SK-N-SH treated with all-trans-retinoic acid at 6 μM for 48 hours (cell line): ENCODE measurements at regions not wholly inside any gene's neighbourhood (a gene's known extent, or its start where the extent isn't known, plus 50 kb on each side); places are given as distances from the start of the nearest gene placed in this dataset.

ENCODE experiments used
- ATAC-seq: fragments of 200-7000 bp; cut with Tn5 transposase; 3 replicates; pipeline ENCODE4 v1.9.1; 2020; ENCODE audit warnings: mild to moderate bottlenecking, moderate library complexity
- ARNTL ChIP-seq: fragments of 450-650 bp; formaldehyde crosslinking; IDR thresholded peaks from 2 replicates; pipeline ENCODE4 v1.5.0; 2020; ENCODE audit warnings: low read depth, mild to moderate bottlenecking, moderate library complexity, borderline replicate concordance
- BACH2 ChIP-seq: fragments of 250-450 bp; sonication (Bioruptor Pico); IDR thresholded peaks from 2 replicates; pipeline ENCODE4 v1.9.0; 2021; ENCODE audit warnings: mild to moderate bottlenecking, borderline replicate concordance
- CSDC2 ChIP-seq: fragments of 250-450 bp; sonication (Bioruptor Pico); IDR thresholded peaks from 2 replicates; pipeline ENCODE4 v1.5.0; 2020; ENCODE audit warnings: mild to moderate bottlenecking, moderate library complexity
- ESRRG ChIP-seq: fragments of 250-450 bp; sonication (Bioruptor Pico); IDR thresholded peaks from 2 replicates; pipeline ENCODE4 v1.6.1; 2021; ENCODE audit warnings: mild to moderate bottlenecking
- GLIS3 ChIP-seq: fragments of 250-450 bp; sonication (Bioruptor Pico); IDR thresholded peaks from 2 replicates; pipeline ENCODE4 v1.5.0; 2020; ENCODE audit warnings: mild to moderate bottlenecking, moderate library complexity
- ISL1 ChIP-seq: fragments of 250-450 bp; sonication (Bioruptor Pico); IDR thresholded peaks from 2 replicates; pipeline ENCODE4 v2.1.2; 2022; ENCODE audit warnings: mild to moderate bottlenecking, moderate library complexity
- OSR1 ChIP-seq: fragments of 250-450 bp; sonication (Bioruptor Pico); IDR thresholded peaks from 2 replicates; pipeline ENCODE4 v1.8.0; 2022; ENCODE audit warnings: moderate library complexity, mild to moderate bottlenecking, inconsistent platforms
- PPARA ChIP-seq: fragments of 250-450 bp; sonication (Bioruptor Pico); IDR thresholded peaks from 2 replicates; pipeline ENCODE4 v1.5.0; 2020; ENCODE audit warnings: mild to moderate bottlenecking, borderline replicate concordance
- RARB ChIP-seq: fragments of 250-450 bp; sonication (Bioruptor Pico); IDR thresholded peaks from 2 replicates; pipeline ENCODE4 v1.8.0; 2021; ENCODE audit warnings: mild to moderate bottlenecking, moderate library complexity
- SNAI2 ChIP-seq: fragments of 250-450 bp; sonication (Bioruptor Pico); IDR thresholded peaks from 2 replicates; pipeline ENCODE4 v1.5.0; 2020; ENCODE audit warnings: mild to moderate bottlenecking, moderate library complexity
- TCF4 ChIP-seq: fragments of 250-450 bp; sonication (Bioruptor Pico); IDR thresholded peaks from 2 replicates; pipeline ENCODE4 v1.8.0; 2021; ENCODE audit warnings: mild to moderate bottlenecking, moderate library complexity, borderline replicate concordance
- TOX ChIP-seq: fragments of 250-450 bp; sonication (Bioruptor Pico); IDR thresholded peaks from 2 replicates; pipeline ENCODE4 v1.8.0; 2021; ENCODE audit warnings: mild to moderate bottlenecking, moderate library complexity, borderline replicate concordance
- ZC3H10 ChIP-seq: fragments of 250-450 bp; sonication (Bioruptor Pico); IDR thresholded peaks from 2 replicates; pipeline ENCODE4 v1.5.1; 2021; ENCODE audit warnings: mild to moderate bottlenecking, moderate library complexity
- ZFP3 ChIP-seq: fragments of 250-450 bp; sonication (Bioruptor Pico); IDR thresholded peaks from 2 replicates; pipeline ENCODE4 v1.5.0; 2020; ENCODE audit warnings: mild to moderate bottlenecking, moderate library complexity
- ZFP30 ChIP-seq: fragments of 450-650 bp; formaldehyde crosslinking; IDR thresholded peaks from 2 replicates; pipeline ENCODE4 v1.5.0; 2022; ENCODE audit warnings: mild to moderate bottlenecking, moderate library complexity
- ZNF565 ChIP-seq: fragments of 450-650 bp; formaldehyde crosslinking; conservative IDR thresholded peaks from 2 replicates; pipeline ENCODE4 v1.5.0; 2020; ENCODE audit warnings: low read depth, mild to moderate bottlenecking, moderate library complexity
- ZNF70 ChIP-seq: fragments of 450-650 bp; formaldehyde crosslinking; IDR thresholded peaks from 2 replicates; pipeline ENCODE4 v1.5.0; 2020; ENCODE audit warnings: mild to moderate bottlenecking, moderate library complexity
- ZNF8 ChIP-seq: fragments of 450-650 bp; formaldehyde crosslinking; IDR thresholded peaks from 2 replicates; pipeline ENCODE4 v1.5.0; 2020; ENCODE audit warnings: mild to moderate bottlenecking, moderate library complexity
- TF ChIP-seq, protein P1 (sequence below): fragments of 250-450 bp; sonication (Bioruptor Pico); IDR thresholded peaks from 2 replicates; pipeline ENCODE4 v1.5.1; 2021; ENCODE audit warnings: mild to moderate bottlenecking, moderate library complexity
- TF ChIP-seq, protein P2 (sequence below): fragments of 250-450 bp; sonication (Bioruptor Pico); IDR thresholded peaks from 2 replicates; pipeline ENCODE4 v1.8.0; 2021; ENCODE audit warnings: low read depth, mild to moderate bottlenecking, moderate library complexity, borderline replicate concordance
- TF ChIP-seq, protein P3 (sequence below): fragments of 250-450 bp; sonication (Bioruptor Pico); IDR thresholded peaks from 2 replicates; pipeline ENCODE4 v1.8.0; 2020; ENCODE audit warnings: mild to moderate bottlenecking, moderate library complexity, borderline replicate concordance
- TF ChIP-seq, protein P4 (sequence below): fragments of 250-450 bp; sonication (Bioruptor Pico); IDR thresholded peaks from 2 replicates; pipeline ENCODE4 v1.5.1; 2020; ENCODE audit warnings: low read depth, mild to moderate bottlenecking, moderate library complexity

GRCh38 chr3:13174011-13174802 lies 101.0 kb upstream of the IQSEC1 start:
- ATAC-seq = no peak
- TF ChIP-seq, protein P1, sequence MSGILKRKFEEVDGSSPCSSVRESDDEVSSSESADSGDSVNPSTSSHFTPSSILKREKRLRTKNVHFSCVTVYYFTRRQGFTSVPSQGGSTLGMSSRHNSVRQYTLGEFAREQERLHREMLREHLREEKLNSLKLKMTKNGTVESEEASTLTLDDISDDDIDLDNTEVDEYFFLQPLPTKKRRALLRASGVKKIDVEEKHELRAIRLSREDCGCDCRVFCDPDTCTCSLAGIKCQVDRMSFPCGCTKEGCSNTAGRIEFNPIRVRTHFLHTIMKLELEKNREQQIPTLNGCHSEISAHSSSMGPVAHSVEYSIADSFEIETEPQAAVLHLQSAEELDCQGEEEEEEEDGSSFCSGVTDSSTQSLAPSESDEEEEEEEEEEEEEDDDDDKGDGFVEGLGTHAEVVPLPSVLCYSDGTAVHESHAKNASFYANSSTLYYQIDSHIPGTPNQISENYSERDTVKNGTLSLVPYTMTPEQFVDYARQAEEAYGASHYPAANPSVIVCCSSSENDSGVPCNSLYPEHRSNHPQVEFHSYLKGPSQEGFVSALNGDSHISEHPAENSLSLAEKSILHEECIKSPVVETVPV (CRISPR knock-in tag) = no peak
- TF ChIP-seq ZNF565 (CRISPR knock-in tag) = no peak
- TF ChIP-seq, protein P2, sequence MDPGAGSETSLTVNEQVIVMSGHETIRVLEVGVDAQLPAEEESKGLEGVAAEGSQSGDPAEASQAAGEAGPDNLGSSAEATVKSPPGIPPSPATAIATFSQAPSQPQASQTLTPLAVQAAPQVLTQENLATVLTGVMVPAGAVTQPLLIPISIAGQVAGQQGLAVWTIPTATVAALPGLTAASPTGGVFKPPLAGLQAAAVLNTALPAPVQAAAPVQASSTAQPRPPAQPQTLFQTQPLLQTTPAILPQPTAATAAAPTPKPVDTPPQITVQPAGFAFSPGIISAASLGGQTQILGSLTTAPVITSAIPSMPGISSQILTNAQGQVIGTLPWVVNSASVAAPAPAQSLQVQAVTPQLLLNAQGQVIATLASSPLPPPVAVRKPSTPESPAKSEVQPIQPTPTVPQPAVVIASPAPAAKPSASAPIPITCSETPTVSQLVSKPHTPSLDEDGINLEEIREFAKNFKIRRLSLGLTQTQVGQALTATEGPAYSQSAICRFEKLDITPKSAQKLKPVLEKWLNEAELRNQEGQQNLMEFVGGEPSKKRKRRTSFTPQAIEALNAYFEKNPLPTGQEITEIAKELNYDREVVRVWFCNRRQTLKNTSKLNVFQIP (CRISPR knock-in tag) = no peak
- TF ChIP-seq PPARA (CRISPR knock-in tag) = no peak
- TF ChIP-seq, all 23 proteins: peak for 0

DNA sequence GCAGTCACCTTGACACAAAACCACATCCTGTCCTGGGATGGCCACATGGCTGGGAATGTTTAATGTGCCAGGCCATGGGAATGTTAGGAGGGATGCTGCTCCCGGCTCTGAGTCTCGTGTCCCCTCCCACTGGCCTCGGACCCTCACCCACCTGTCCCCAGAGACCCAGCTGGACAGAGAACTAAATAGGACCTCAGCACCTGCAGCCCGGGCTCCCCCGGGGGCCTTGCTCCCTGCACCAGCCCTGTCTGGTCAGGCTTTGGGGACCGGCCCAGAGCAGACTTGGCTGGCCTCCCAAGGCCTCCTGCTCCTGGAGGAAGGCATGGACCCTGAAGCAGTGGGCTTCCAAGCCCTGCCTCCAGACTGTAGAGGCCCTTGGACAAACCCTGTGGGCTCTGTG lies 100.0 kb upstream of the IQSEC1 start:
- TF ChIP-seq ZNF70 (CRISPR knock-in tag) = no peak
- no peak for TF ChIP-seq SNAI2 (CRISPR knock-in tag)
- TF ChIP-seq, protein P1 (CRISPR knock-in tag) = no peak
- TF ChIP-seq ZFP30 (CRISPR knock-in tag) = no peak
- TF ChIP-seq ISL1 (CRISPR knock-in tag) = no peak
- no peak for TF ChIP-seq ESRRG (CRISPR knock-in tag)
- TF ChIP-seq, protein P3, sequence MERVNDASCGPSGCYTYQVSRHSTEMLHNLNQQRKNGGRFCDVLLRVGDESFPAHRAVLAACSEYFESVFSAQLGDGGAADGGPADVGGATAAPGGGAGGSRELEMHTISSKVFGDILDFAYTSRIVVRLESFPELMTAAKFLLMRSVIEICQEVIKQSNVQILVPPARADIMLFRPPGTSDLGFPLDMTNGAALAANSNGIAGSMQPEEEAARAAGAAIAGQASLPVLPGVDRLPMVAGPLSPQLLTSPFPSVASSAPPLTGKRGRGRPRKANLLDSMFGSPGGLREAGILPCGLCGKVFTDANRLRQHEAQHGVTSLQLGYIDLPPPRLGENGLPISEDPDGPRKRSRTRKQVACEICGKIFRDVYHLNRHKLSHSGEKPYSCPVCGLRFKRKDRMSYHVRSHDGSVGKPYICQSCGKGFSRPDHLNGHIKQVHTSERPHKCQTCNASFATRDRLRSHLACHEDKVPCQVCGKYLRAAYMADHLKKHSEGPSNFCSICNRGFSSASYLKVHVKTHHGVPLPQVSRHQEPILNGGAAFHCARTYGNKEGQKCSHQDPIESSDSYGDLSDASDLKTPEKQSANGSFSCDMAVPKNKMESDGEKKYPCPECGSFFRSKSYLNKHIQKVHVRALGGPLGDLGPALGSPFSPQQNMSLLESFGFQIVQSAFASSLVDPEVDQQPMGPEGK (CRISPR knock-in tag) = no peak
- TF ChIP-seq PPARA (CRISPR knock-in tag) = no peak
- no peak for TF ChIP-seq ZC3H10 (CRISPR knock-in tag)
- TF ChIP-seq BACH2 (CRISPR knock-in tag) = no peak
- TF ChIP-seq ARNTL = no peak
- TF ChIP-seq TOX (CRISPR knock-in tag) = no peak
- no peak for TF ChIP-seq CSDC2
- TF ChIP-seq ZFP3 = no peak
- no peak for ATAC-seq

- TF ChIP-seq TOX (CRISPR knock-in tag) (no peak), OSR1 (CRISPR knock-in tag) (no peak), RARB (CRISPR knock-in tag) (no peak), ZNF70 (CRISPR knock-in tag) (no peak), ARNTL (no peak), ZNF8 (CRISPR knock-in tag) (no peak), BACH2 (CRISPR knock-in tag) (no peak), PPARA (CRISPR knock-in tag) (no peak), CSDC2 (no peak), ZC3H10 (CRISPR knock-in tag) (no peak), TCF4 (CRISPR knock-in tag) (no peak), GLIS3 (CRISPR knock-in tag) (no peak), ISL1 (CRISPR knock-in tag) (no peak)
- TF ChIP-seq, protein P4, sequence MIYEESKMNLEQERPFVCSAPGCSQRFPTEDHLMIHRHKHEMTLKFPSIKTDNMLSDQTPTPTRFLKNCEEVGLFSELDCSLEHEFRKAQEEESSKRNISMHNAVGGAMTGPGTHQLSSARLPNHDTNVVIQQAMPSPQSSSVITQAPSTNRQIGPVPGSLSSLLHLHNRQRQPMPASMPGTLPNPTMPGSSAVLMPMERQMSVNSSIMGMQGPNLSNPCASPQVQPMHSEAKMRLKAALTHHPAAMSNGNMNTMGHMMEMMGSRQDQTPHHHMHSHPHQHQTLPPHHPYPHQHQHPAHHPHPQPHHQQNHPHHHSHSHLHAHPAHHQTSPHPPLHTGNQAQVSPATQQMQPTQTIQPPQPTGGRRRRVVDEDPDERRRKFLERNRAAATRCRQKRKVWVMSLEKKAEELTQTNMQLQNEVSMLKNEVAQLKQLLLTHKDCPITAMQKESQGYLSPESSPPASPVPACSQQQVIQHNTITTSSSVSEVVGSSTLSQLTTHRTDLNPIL (CRISPR knock-in tag) = no peak
- TF ChIP-seq, protein P2 (CRISPR knock-in tag) = no peak
- TF ChIP-seq, protein P1 (CRISPR knock-in tag) = no peak
- TF ChIP-seq, all 23 proteins: peak for 0
- no peak for ATAC-seq
Measured at GRCh38 chr3:13172644-13173013, 99.4 kb upstream of the IQSEC1 start.
